MG63 (cell line): ENCODE measurements at regions not wholly inside any gene's neighbourhood (a gene's known extent, or its start where the extent isn't known, plus 50 kb on each side); places are given as distances from the start of the nearest gene placed in this dataset.
"Not testable (repeated sequence)": the region's sequence is repeated elsewhere in the genome, so short reads cannot be mapped to it uniquely, and the experiment has no call there.

ENCODE experiments used
- DNase-seq: peaks from one replicate; pipeline ENCODE4 v3.0.0-alpha.2; 2020
- H3K27me3 ChIP-seq: fragments of 250-450 bp; sonication (Bioruptor Pico); 2 replicates; pipeline ENCODE4 v1.5.1; 2020; ENCODE audit warnings: mild to moderate bottlenecking, moderate library complexity
- H3K36me3 ChIP-seq: fragments of 250-450 bp; sonication (Bioruptor Pico); 2 replicates; pipeline ENCODE4 v1.5.1; 2020; ENCODE audit warnings: mild to moderate bottlenecking, moderate library complexity
- H3K4me3 ChIP-seq: fragments of 250-450 bp; sonication (Bioruptor Pico); 2 replicates; pipeline ENCODE4 v1.5.1; 2020; ENCODE audit warnings: mild to moderate bottlenecking, moderate library complexity
- H3K9me3 ChIP-seq: fragments of 250-450 bp; sonication (Bioruptor Pico); 2 replicates; pipeline ENCODE4 v1.5.1; 2020; ENCODE audit warnings: mild to moderate bottlenecking, moderate library complexity

DNA sequence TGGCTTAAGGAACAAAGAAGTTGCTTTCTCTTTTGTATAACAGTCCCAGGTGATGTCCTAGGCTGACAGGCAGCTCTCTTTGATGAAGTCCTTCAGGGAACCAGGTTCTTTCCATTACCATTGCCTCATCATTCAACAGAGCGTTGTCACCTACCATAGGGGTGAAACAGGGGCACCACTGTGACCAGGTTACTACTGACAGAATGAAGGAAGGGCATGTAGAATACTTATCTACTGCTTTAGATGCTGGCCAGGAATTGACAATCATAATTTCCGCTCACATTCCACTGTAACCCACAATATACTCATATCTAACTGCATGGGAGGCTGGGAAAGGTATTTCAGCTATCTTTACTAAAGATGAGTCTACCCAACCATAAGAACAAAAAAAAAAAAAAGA, 148.0 kb upstream of the FNDC3A start:
- no peaks in the 10 kb centered on the region for H3K27me3 ChIP-seq
- peaks cover 3% of the 10 kb centered on the region; the same call in 1 of the 2 replicates for H3K9me3 ChIP-seq
- H3K36me3 ChIP-seq: no peaks in the 10 kb centered on the region
- no peak overlapping the region for H3K4me3 ChIP-seq
- no peak for DNase-seq

DNA sequence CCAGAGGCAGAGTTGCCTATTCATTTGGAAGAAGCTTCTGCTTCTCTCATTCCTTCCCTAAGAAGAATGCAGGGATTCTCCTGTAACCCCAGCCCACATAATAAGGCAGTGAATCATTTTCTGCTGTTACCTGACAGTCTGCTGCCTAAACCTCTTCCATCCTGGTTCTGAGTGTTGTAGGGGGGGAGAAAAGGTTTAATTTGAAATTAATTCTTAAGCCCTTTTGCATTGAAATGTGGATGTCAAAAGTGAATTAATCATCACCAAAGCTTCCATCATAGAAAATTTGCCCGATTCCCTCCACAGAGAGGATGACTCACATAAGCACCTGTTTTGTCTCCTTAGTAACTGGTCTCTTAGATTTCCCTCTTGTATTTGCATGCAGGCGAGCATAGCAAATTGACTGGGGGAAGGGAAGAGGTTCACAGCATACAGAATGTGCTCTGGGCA, 146.7 kb upstream of the FNDC3A start:
- no peak overlapping the region for H3K4me3 ChIP-seq
- H3K9me3 ChIP-seq: peaks cover 3% of the 10 kb centered on the region; the same call in 1 of the 2 replicates
- DNase-seq: no peak
- no peaks in the 10 kb centered on the region for H3K36me3 ChIP-seq
- H3K27me3 ChIP-seq: no peaks in the 10 kb centered on the region

DNA sequence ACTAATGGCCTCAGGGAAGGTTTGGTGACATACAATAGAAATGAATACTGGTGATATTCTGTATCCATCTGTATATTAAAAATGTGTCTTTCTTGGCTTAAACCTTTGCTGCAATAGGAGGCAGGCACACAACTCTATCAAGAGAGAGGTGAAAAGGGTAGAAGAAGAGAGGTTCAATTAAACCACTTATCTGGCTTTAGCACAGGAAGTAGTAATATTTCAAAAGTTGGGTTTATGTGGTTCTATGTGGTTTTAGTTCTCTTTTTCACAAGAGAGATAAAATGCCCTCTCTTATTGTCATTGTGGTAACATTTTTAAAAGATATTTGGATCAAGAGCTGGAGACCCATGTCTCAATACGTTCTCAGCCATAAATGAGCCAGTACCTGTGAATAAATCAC, 146.2 kb upstream of the FNDC3A start:
- H3K36me3 ChIP-seq: no peaks in the 10 kb centered on the region
- no peaks in the 10 kb centered on the region for H3K27me3 ChIP-seq
- no peak for DNase-seq
- peaks cover 3% of the 10 kb centered on the region; the same call in 1 of the 2 replicates for H3K9me3 ChIP-seq
- H3K4me3 ChIP-seq: no peak overlapping the region

GRCh38 chr13:48831248-48831647, 144.5 kb upstream of the FNDC3A start:
- Histone ChIP-seq H3K27me3 (no peaks in the 10 kb centered on the region), H3K4me3 (no peak overlapping the region), H3K36me3 (no peaks in the 10 kb centered on the region), H3K9me3 (peaks cover 3% of the 10 kb centered on the region; the same call in 1 of the 2 replicates)
- no peak for DNase-seq

DNA sequence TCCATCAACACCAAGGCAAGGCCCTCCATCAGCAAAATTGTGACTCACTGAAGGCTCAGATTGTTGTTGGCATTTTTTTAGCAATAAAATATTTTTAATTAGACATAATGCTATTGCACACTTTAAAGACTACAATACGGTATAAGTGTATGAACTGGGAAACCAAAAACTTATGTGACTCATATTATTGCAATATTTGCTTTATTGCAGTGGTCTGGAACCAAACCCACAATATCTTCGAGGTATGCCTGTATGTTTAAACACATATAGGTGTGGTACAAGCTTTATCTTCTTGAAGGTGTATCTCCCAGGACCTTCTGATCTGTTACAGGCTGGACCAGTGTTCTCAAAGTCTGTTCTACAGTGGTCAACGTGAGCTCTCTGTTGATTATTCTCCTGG, 142.3 kb upstream of the FNDC3A start:
- no peak for DNase-seq
- no peaks in the 10 kb centered on the region for H3K27me3 ChIP-seq

DNA sequence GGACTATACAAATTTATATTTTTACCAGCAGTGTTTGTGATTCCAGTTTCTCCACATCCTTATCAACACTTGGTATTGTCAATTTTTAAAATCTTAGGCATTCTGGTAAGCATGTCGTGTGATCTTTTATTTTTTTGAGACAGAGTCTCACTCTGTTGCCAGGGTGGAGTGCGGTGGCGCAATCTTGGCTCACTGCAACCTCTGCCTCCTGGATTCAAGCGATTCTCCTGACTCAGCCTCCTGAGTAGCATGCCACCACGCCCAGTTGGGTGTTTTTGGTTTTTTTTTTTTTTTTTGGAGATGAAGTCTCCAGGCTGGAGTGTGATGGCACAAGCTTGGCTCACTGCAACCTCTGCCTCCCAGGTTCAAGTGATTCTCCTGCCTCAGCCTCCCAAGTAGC, 140.4 kb upstream of the FNDC3A start:
- peak; percentile 16 for DNase-seq
- not testable (repeated sequence) for H3K4me3 ChIP-seq, H3K36me3 ChIP-seq, H3K27me3 ChIP-seq, H3K9me3 ChIP-seq

More for the DNA sequence above, 142.3 kb upstream of the FNDC3A start:
- Histone ChIP-seq H3K9me3 (no peaks in the 10 kb centered on the region), H3K4me3 (no peak overlapping the region), H3K36me3 (no peaks in the 10 kb centered on the region)

DNA sequence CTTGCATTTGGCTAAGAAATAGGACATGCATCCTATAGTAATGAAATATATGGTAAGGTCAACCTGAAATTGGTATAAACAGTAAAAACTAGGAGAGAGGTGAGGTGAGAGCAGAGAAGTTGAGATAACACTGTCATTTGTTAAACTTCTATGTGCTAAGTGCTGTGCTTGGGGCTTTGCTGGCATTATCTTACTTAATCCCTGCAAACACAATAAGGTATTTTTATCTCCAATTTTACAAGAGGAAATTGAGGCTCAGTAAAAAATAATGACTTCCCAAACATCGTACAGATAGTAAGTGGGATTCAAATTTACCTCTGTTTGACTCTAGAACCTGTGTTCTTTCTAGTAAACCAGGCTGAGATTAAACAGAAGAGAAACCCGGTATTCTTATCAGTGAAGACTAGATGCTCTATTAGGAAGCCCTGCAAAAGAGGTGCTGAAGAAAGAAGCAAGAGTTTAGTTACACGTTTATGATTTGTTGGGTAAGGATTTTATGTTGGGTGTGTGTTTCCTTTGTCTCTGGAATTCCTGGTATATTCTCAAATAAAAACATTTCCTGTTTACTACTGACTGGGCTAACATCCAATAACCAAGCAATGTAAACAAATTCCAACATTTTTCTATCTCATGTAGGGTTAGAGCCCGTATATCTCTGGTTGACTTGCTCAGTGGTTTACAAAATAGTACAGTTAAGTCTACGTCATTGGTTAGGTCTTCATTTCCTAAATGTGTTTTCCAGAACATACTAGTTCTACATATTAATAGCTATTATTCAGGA, 137.3 kb upstream of the FNDC3A start:
- Histone ChIP-seq H3K4me3 (no peak overlapping the region), H3K9me3 (no peaks in the 10 kb centered on the region), H3K36me3 (no peaks in the 10 kb centered on the region), H3K27me3 (no peaks in the 10 kb centered on the region)
- no peak for DNase-seq

DNA sequence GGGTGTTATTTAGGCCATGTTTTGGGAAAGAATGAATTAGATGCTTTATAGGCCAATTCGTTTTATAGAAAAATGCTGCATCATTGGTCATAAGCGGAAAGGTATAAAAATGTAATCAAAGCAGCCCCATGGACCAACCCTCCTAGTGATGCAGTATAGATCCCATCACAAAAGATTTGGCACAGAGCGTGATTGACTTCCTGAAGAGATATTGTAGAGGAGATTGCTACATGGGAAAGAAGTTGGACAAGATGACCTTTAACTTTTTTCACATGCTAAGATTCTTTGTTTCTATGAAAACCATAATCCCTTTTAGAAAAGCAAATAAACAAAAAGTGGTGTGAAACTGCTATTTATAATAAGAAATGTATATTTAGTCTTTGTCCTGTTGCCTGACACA, 136.5 kb upstream of the FNDC3A start:
- Histone ChIP-seq H3K36me3 (no peaks in the 10 kb centered on the region), H3K27me3 (no peaks in the 10 kb centered on the region), H3K4me3 (no peak overlapping the region), H3K9me3 (no peaks in the 10 kb centered on the region)
- DNase-seq: no peak

DNA sequence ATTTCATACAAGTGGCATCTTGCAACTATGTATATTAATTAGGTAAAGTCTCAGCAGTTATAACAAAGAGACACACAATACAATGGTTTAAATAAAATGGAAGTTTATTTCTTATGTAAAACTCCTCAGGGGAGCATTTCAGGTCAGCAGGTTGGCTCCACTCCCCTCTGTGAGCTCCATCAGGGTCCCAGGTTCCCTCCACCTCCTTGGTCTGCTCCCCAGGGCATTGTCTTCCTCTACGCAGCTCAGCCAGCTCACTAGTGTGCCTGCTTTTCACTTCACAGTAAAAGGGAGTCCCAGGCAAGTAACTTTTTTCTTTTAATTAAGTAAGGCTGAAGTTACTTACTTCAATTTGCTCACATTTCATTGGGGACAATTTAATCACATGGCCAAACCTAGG, 135.3 kb upstream of the FNDC3A start:
- Histone ChIP-seq H3K4me3 (no peak overlapping the region), H3K9me3 (no peaks in the 10 kb centered on the region), H3K36me3 (no peaks in the 10 kb centered on the region), H3K27me3 (no peaks in the 10 kb centered on the region)
- no peak for DNase-seq

- no peak for DNase-seq
- H3K36me3 ChIP-seq: no peaks in the 10 kb centered on the region
- H3K9me3 ChIP-seq: no peaks in the 10 kb centered on the region
- H3K4me3 ChIP-seq: no peak overlapping the region
- no peaks in the 10 kb centered on the region for H3K27me3 ChIP-seq
Observed at GRCh38 chr13:48842316-48842715, 133.4 kb upstream of the FNDC3A start.

DNA sequence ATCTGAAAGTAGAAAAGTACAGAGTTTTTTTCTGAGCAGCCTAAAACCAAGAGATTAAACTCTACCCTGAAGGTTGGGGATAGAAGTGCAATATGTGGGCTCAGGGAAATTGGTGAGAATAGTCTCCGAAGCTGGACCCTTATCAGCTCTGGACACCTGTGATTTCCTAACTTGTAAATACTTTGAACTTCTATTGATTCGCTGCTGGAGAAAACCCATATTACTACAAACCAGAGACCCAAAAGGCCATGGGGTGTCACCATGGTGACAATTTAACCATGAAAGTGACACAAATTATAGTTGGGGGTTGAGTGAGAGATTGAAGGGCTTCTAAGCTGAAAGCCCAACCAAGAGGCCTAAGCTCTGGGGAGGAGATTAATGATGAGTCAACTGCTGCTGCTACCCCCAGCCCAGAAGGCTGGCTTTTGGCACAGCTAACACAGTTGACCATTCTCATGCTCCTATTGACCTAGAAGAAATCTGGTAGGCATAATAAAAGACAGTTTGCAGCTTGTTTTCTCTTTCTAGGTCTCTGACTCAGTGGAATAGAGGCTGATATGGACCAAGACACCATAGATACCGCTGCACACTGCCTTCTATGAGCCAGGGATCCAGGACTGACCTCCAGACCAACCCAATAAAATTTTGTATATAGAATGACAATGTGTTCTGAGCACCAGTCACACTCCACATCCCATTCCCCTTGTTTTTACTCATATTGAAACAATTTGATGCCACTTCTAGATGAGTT, 131.9 kb upstream of the FNDC3A start:
- DNase-seq: peak; percentile 4
- Histone ChIP-seq H3K36me3 (no peaks in the 10 kb centered on the region), H3K27me3 (no peaks in the 10 kb centered on the region), H3K4me3 (no peak overlapping the region), H3K9me3 (no peaks in the 10 kb centered on the region)

GRCh38 chr13:48844676-48845075, 131.0 kb upstream of the FNDC3A start:
- Histone ChIP-seq H3K36me3 (no peaks in the 10 kb centered on the region), H3K4me3 (no peak overlapping the region), H3K27me3 (no peaks in the 10 kb centered on the region), H3K9me3 (no peaks in the 10 kb centered on the region)
- no peak for DNase-seq

DNA sequence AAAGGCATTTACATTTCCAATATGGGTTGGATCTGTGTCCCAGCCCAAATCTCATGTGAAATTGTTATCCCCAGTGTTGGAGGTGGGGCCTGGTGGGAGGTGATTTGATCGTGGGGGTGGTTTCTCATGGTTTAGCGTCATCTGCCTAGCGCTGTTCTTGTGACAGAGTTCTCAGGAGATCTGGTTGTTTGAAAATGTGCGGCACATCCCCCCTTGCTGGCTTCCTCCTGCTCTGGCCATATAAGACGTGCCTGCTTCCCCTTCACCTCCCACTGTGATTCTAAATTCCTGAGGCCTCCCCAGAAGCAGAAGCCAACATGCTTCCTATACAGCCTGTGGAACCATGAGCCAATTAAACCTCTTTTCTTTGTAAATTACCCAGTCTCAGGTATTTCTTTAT, 126.2 kb upstream of the FNDC3A start:
- no peak for DNase-seq
- Histone ChIP-seq H3K4me3 (no peak overlapping the region), H3K27me3 (no peaks in the 10 kb centered on the region), H3K9me3 (no peaks in the 10 kb centered on the region), H3K36me3 (no peaks in the 10 kb centered on the region)

DNA sequence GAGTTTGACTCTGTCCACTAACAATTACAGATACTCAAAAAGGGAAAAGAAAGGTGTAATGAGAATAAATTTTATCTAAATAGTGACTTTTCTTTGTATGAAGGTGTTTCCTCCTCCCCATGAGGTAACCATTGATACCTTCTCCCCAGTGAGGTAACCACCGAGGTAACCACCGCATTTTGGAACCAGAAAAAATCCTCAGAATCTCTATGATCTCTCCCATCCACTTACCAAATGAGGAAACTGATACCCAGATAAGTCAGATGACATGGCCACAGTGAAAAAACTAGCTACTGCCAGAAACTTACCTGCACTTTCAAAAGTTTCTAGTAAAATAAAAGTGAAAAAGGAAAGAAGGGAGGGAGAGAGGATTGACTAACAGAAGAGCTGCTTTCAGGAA, 124.0 kb upstream of the FNDC3A start:
- no peaks in the 10 kb centered on the region for H3K36me3 ChIP-seq
- no peaks in the 10 kb centered on the region for H3K9me3 ChIP-seq
- no peak for DNase-seq
- H3K27me3 ChIP-seq: no peaks in the 10 kb centered on the region
- H3K4me3 ChIP-seq: no peak overlapping the region

DNA sequence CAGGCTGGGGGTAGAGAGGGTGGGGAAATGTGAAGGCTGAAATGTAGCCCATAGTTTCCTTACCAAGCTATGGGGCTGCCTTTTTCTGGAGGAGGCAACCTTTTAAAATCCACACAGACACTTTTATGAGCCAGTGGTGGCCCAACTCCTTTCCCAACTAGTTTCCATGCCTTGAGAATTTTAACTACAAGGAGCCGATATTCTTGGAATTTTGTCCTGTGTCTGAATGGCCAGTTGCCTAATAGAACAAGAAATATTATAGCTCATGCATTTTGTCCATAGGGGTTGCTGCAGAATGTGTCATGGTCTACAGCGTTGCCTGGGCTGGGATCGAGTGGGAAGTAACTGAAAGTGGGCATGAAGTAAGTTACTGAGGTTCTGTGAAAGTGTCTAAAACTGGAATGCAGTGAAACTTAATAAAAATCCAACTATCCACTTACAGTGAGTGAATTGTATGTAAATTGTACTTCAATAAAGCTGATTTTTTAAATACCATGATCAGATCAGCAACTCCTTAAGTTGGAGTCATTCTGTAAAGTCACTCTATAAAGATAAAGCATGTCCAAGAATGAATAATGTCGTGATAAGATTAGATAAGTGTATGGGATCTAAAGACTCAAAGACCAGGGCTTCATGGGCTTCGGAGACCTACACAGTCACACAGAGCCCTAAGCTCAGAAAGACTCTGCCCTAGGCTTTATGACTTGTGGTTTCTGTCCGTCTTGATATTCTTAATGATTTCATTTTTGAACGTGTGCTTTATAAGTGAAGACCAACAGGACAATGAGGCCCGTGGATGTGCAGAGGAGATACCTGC, 122.6 kb upstream of the FNDC3A start:
- H3K36me3 ChIP-seq: no peaks in the 10 kb centered on the region
- no peak for DNase-seq
- H3K9me3 ChIP-seq: no peaks in the 10 kb centered on the region
- H3K27me3 ChIP-seq: no peaks in the 10 kb centered on the region
- no peak overlapping the region for H3K4me3 ChIP-seq

DNA sequence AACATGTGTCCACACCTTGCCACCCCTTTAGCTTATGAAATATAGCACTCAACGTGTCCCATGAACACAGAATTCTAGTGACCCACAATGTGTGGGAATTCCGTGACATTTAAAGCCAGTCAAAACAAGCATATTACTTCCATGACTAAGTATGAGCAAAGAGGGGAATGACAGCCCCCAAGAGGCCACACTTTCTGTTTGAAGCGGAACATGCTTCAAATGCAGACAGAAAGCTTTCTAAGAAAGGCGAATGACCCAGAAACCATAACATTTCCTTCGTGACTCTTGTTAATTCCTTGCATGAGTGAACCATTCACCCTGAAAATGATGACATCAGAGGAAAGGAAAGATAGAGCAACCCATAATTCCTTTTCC, 122.0 kb upstream of the FNDC3A start:
- Histone ChIP-seq H3K4me3 (no peak overlapping the region), H3K9me3 (no peaks in the 10 kb centered on the region), H3K36me3 (no peaks in the 10 kb centered on the region), H3K27me3 (no peaks in the 10 kb centered on the region)
- DNase-seq: no peak

GRCh38 chr13:48857576-48857975, 118.1 kb upstream of the FNDC3A start:
- H3K36me3 ChIP-seq: no peaks in the 10 kb centered on the region
- no peak overlapping the region for H3K4me3 ChIP-seq
- no peaks in the 10 kb centered on the region for H3K27me3 ChIP-seq
- H3K9me3 ChIP-seq: no peaks in the 10 kb centered on the region
- DNase-seq: no peak
